SK-N-SH (cell line): ENCODE measurements at regions not wholly inside any gene's neighbourhood (a gene's known extent, or its start where the extent isn't known, plus 50 kb on each side); places are given as distances from the start of the nearest gene placed in this dataset.

Experiments
- CTCF ChIA-PET: fragments of 300-600, 350-600 bp; formaldehyde crosslinking; extraction: SDS; loops from one replicate; lab custom pipeline; 2021; lab: Yijun Ruan, JAX
- POLR2A ChIA-PET: fragments of 350-600 bp; sonication (Branson Sonifier 250); formaldehyde crosslinking; extraction: SDS; loops from one replicate; lab custom pipeline; 2020; ENCODE audit warnings: antibody characterized with exemption, inconsistent platforms; lab: Yijun Ruan, JAX
- DNase-seq: peaks from one replicate; pipeline ENCODE4 v3.0.0; 2012
- H2AFZ ChIP-seq: fragments of 200-600 bp; sonication (generic); 2 replicates; pipeline ENCODE4 v1.8.1; 2016; ENCODE audit warnings: antibody characterized with exemption, mild to moderate bottlenecking, low read depth
- H3F3A ChIP-seq: fragments of 200-600 bp; sonication (generic); replicated peaks from 2 replicates; pipeline ENCODE3; 2016; ENCODE audit warnings: antibody characterized with exemption, mild to moderate bottlenecking; ENCODE audit not compliant: insufficient read depth
- H3K27ac ChIP-seq, 2 experiments: fragments of 200-500 bp in 1 of 2; fragments of 200-600 bp in 1 of 2; sonication (Bioruptor generic) in 1 of 2; sonication (generic), shearing (Covaris generic) in 1 of 2; 2 replicates each; pipeline versions ENCODE4 v1.5.1 to v1.6.1; 2014 to 2016; ENCODE audit warnings: low read depth in 2 of 2, inconsistent platforms in 1 of 2, low read length in 1 of 2, mild to moderate bottlenecking in 1 of 2, mixed read lengths in 1 of 2
- H3K27me3 ChIP-seq: fragments of 200-600 bp; sonication (generic), shearing (Covaris generic); 2 replicates; pipeline ENCODE4 v1.6.1; 2016; ENCODE audit warnings: mixed run types; ENCODE audit not compliant: insufficient read depth
- H3K36me3 ChIP-seq, 2 experiments: fragments of 200-500 bp in 1 of 2; fragments of 200-600 bp in 1 of 2; sonication (Bioruptor generic) in 1 of 2; sonication (generic) in 1 of 2; replicated peaks in 1 of 2; 2 replicates each; pipeline versions ENCODE3 to v1.5.1; 2014 to 2016; ENCODE audit warnings: low read length in 1 of 2, mild to moderate bottlenecking in 1 of 2; ENCODE audit not compliant: insufficient read depth in 2 of 2, control insufficient read depth in 1 of 2
- H3K4me1 ChIP-seq, 2 experiments: fragments of 200-500 bp in 1 of 2; fragments of 200-600 bp in 1 of 2; sonication (Bioruptor generic) in 1 of 2; sonication (generic), shearing (Covaris generic) in 1 of 2; 2 replicates each; pipeline versions ENCODE4 v1.5.1 to v1.6.1; 2014 to 2016; ENCODE audit warnings: low read depth in 1 of 2, low read length in 1 of 2, mixed run types in 1 of 2; ENCODE audit not compliant: insufficient read depth in 2 of 2, control insufficient read depth in 1 of 2
- H3K4me2 ChIP-seq: fragments of 200-600 bp; sonication (generic), shearing (Covaris generic); 2 replicates; pipeline ENCODE4 v1.6.1; 2017; ENCODE audit warnings: mixed run types
- H3K4me3 ChIP-seq, 2 experiments: fragments of 200-500 bp in 1 of 2; fragments of 200-600 bp in 1 of 2; sonication (Bioruptor generic) in 1 of 2; sonication (generic), shearing (Covaris generic) in 1 of 2; 2 replicates each; pipeline versions ENCODE4 v1.5.1 to v1.8.1; 2014 to 2016; ENCODE audit warnings: low read depth in 2 of 2, inconsistent platforms in 1 of 2, low read length in 1 of 2, mild to moderate bottlenecking in 1 of 2, mixed read lengths in 1 of 2, moderate library complexity in 1 of 2
- H3K79me2 ChIP-seq: fragments of 200-600 bp; sonication (generic); 2 replicates; pipeline ENCODE4 v1.8.1; 2017; ENCODE audit warnings: mild to moderate bottlenecking; ENCODE audit not compliant: insufficient read depth
- H3K9ac ChIP-seq: fragments of 200-600 bp; sonication (generic); 2 replicates; pipeline ENCODE4 v1.6.1; 2017; ENCODE audit warnings: mixed run types
- H3K9me2 ChIP-seq: fragments of 200-600 bp; sonication (generic); 2 replicates; pipeline ENCODE4 v1.6.1; 2017; ENCODE audit warnings: mixed run types
- H3K9me3 ChIP-seq: fragments of 200-600 bp; sonication (generic); 2 replicates; pipeline ENCODE4 v1.6.1; 2017; ENCODE audit warnings: mixed run types, mild to moderate bottlenecking, moderate library complexity
- H4K20me1 ChIP-seq: fragments of 200-600 bp; sonication (generic); 2 replicates; pipeline ENCODE4 v1.6.1; 2017; ENCODE audit warnings: mild to moderate bottlenecking, mixed run types; ENCODE audit not compliant: insufficient read depth
- CHD2 ChIP-seq: fragments of 150-350 bp; IDR thresholded peaks from 2 replicates; pipeline ENCODE4 v1.6.1; 2018; ENCODE audit warnings: low read length; ENCODE audit not compliant: partially characterized antibody
- CTCF ChIP-seq: fragments of 200-600 bp; sonication (generic); IDR thresholded peaks from 2 replicates; pipeline ENCODE4 v1.6.1; 2017; ENCODE audit warnings: antibody characterized with exemption, mild to moderate bottlenecking, moderate library complexity
- EP300 ChIP-seq, 2 experiments: IDR thresholded peaks; 2 replicates each; pipeline versions ENCODE4 v1.4.0 to v1.6.1; 2012; ENCODE audit warnings: borderline replicate concordance in 1 of 2, low read depth in 1 of 2, low read length in 1 of 2
- FOSL2 ChIP-seq: IDR thresholded peaks from 2 replicates; pipeline ENCODE4 v1.4.0; 2012; ENCODE audit warnings: low read depth, mild to moderate bottlenecking, moderate library complexity, borderline replicate concordance
- GABPA ChIP-seq: IDR thresholded peaks from 2 replicates; pipeline ENCODE4 v1.4.0; 2012; ENCODE audit warnings: low read depth, mild to moderate bottlenecking
- GATA2 ChIP-seq: sonication (generic); formaldehyde crosslinking; IDR thresholded peaks from 2 replicates; pipeline ENCODE4 v1.5.0; 2020; ENCODE audit warnings: mild to moderate bottlenecking, missing genetic modification reagents
- MXI1 ChIP-seq: IDR thresholded peaks from 2 replicates; pipeline ENCODE4 v1.6.1; 2012; ENCODE audit warnings: mild to moderate bottlenecking, low read depth, low read length, improper control_type of control experiment
- NFIC ChIP-seq: IDR thresholded peaks from 2 replicates; pipeline ENCODE4 v1.4.0; 2012; ENCODE audit warnings: borderline replicate concordance
- NRF1 ChIP-seq: IDR thresholded peaks from 2 replicates; pipeline ENCODE4 v1.6.1; 2012; ENCODE audit warnings: low read depth, mild to moderate bottlenecking, low read length
- RFX5 ChIP-seq: IDR thresholded peaks from 2 replicates; pipeline ENCODE4 v1.6.1; 2012; ENCODE audit warnings: mild to moderate bottlenecking, improper control_type of control experiment, low read length
- TAF1 ChIP-seq: IDR thresholded peaks from 2 replicates; pipeline ENCODE4 v1.6.1; 2012; ENCODE audit warnings: low read depth, mild to moderate bottlenecking, low read length, moderate library complexity, borderline replicate concordance
- TCF12 ChIP-seq: IDR thresholded peaks from 2 replicates; pipeline ENCODE4 v1.4.0; 2012
- TEAD4 ChIP-seq: IDR thresholded peaks from 2 replicates; pipeline ENCODE4 v1.4.0; 2012; ENCODE audit warnings: mild to moderate bottlenecking, borderline replicate concordance; ENCODE audit not compliant: insufficient read depth
- USF2 ChIP-seq: fragments of 150-350 bp; IDR thresholded peaks from 2 replicates; pipeline ENCODE4 v1.6.1; 2017; ENCODE audit warnings: antibody characterized with exemption, low read length, low read depth, borderline replicate concordance
- WGBS: methylation state at CpG from one replicate; pipeline ENCODE4 v1.1.6; 2017; ENCODE audit warnings: low lambda C conversion rate; 5-methylcytosine and 5-hydroxymethylcytosine counted together
- TF ChIP-seq, protein P1 (sequence below): IDR thresholded peaks from 2 replicates; pipeline ENCODE4 v1.4.0; 2012; ENCODE audit warnings: low read depth, borderline replicate concordance
- TF ChIP-seq, protein P2 (sequence below): IDR thresholded peaks from 2 replicates; pipeline ENCODE4 v1.4.0; 2012; ENCODE audit warnings: low read depth, borderline replicate concordance

- H3K27ac ChIP-seq: no peak overlapping the region
- no peak overlapping the region for H3K9ac ChIP-seq
- H3F3A ChIP-seq: no peaks in the 10 kb centered on the region
- H3K4me1 ChIP-seq: no peaks in the 10 kb centered on the region
- no peaks in the 10 kb centered on the region for H3K79me2 ChIP-seq
- no peak overlapping the region for H3K4me2 ChIP-seq
- ChIA-PET POLR2A (no interaction called here), CTCF (no interaction called here)
- H3K9me2 ChIP-seq: no peaks in the 10 kb centered on the region
- no peak for DNase-seq
- no peaks in the 10 kb centered on the region for H4K20me1 ChIP-seq
- no peaks in the 10 kb centered on the region for H3K36me3 ChIP-seq
- 10% methylated on average over 2 of the region's 2 CpGs for WGBS
- no peak overlapping the region for H2AFZ ChIP-seq
- no peak for TF ChIP-seq EP300 (IDR thresholded peaks at IDR 0.05; ENCODE audit: borderline replicate concordance in 1 of 2, low read depth in 1 of 2, low read length in 1 of 2)
- no peak for TF ChIP-seq NRF1
- no peak for TF ChIP-seq RFX5
- no peak for TF ChIP-seq GABPA
- TF ChIP-seq MXI1: no peak
- no peaks in the 10 kb centered on the region for H3K9me3 ChIP-seq
- H3K4me3 ChIP-seq: no peak overlapping the region
- no peaks in the 10 kb centered on the region for H3K27me3 ChIP-seq
Observed at GRCh38 chr4:10259976-10260375, 143.4 kb upstream of the WDR1 start.

GRCh38 chr4:10256203-10256602, 139.6 kb upstream of the WDR1 start:
- H3K9me3 ChIP-seq: no peaks in the 10 kb centered on the region
- no peak overlapping the region for H3K4me2 ChIP-seq
- H3K4me1 ChIP-seq: no peaks in the 10 kb centered on the region
- no peaks in the 10 kb centered on the region; the same call in 1 of the 2 replicates for H3K27me3 ChIP-seq
- ChIA-PET CTCF (interaction anchor here (1.1 kb wide), 1 partner anchor 75 kb away, joined by 3 read pairs; no protein-coding TSS in a partner anchor), POLR2A (no interaction called here)
- H3K36me3 ChIP-seq: no peaks in the 10 kb centered on the region
- no peak overlapping the region for H3K27ac ChIP-seq
- 0% methylated on average over 3 of the region's 3 CpGs for WGBS
- H3K9ac ChIP-seq: no peak overlapping the region
- DNase-seq: no peak
- no peaks in the 10 kb centered on the region for H4K20me1 ChIP-seq
- no peak overlapping the region for H3K4me3 ChIP-seq
- no peaks in the 10 kb centered on the region for H3K9me2 ChIP-seq
- H3K79me2 ChIP-seq: no peaks in the 10 kb centered on the region
- no peak overlapping the region for H2AFZ ChIP-seq
- no peaks in the 10 kb centered on the region for H3F3A ChIP-seq
- no peak for TF ChIP-seq CHD2

GRCh38 chr4:10253765-10254164, 137.2 kb upstream of the WDR1 start:
- H3F3A ChIP-seq: no peaks in the 10 kb centered on the region
- POLR2A ChIA-PET: no interaction called here
- no peak for TF ChIP-seq USF2
- TF ChIP-seq, protein P1, sequence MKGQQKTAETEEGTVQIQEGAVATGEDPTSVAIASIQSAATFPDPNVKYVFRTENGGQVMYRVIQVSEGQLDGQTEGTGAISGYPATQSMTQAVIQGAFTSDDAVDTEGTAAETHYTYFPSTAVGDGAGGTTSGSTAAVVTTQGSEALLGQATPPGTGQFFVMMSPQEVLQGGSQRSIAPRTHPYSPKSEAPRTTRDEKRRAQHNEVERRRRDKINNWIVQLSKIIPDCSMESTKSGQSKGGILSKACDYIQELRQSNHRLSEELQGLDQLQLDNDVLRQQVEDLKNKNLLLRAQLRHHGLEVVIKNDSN: no peak
- no peak for TF ChIP-seq MXI1
- TF ChIP-seq TEAD4: no peak
- no peak for TF ChIP-seq TCF12
- no peak for TF ChIP-seq NFIC
- TF ChIP-seq TAF1: no peak
- no peak for TF ChIP-seq FOSL2
- TF ChIP-seq, protein P2, sequence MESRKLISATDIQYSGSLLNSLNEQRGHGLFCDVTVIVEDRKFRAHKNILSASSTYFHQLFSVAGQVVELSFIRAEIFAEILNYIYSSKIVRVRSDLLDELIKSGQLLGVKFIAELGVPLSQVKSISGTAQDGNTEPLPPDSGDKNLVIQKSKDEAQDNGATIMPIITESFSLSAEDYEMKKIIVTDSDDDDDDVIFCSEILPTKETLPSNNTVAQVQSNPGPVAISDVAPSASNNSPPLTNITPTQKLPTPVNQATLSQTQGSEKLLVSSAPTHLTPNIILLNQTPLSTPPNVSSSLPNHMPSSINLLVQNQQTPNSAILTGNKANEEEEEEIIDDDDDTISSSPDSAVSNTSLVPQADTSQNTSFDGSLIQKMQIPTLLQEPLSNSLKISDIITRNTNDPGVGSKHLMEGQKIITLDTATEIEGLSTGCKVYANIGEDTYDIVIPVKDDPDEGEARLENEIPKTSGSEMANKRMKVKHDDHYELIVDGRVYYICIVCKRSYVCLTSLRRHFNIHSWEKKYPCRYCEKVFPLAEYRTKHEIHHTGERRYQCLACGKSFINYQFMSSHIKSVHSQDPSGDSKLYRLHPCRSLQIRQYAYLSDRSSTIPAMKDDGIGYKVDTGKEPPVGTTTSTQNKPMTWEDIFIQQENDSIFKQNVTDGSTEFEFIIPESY: no peak
- no peak for TF ChIP-seq GATA2
- no peak for TF ChIP-seq CTCF
- no peak for TF ChIP-seq RFX5
- no peak overlapping the region for H2AFZ ChIP-seq
- H3K36me3 ChIP-seq: no peaks in the 10 kb centered on the region
- no peaks in the 10 kb centered on the region for H3K79me2 ChIP-seq
- no peak for DNase-seq
- H3K4me1 ChIP-seq: no peaks in the 10 kb centered on the region
- CTCF ChIA-PET: no interaction called here
- H3K4me2 ChIP-seq: no peak overlapping the region
- H3K27me3 ChIP-seq: no peaks in the 10 kb centered on the region; the same call in 1 of the 2 replicates
- no peak overlapping the region for H3K27ac ChIP-seq
- H3K4me3 ChIP-seq: no peak overlapping the region
- no peak overlapping the region for H3K9ac ChIP-seq
- no peaks in the 10 kb centered on the region for H3K9me3 ChIP-seq
- WGBS: 2% methylated on average over 6 of the region's 6 CpGs
- no peaks in the 10 kb centered on the region for H3K9me2 ChIP-seq
- no peaks in the 10 kb centered on the region for H4K20me1 ChIP-seq
